Activated CD4-positive, alpha-beta T cell treated with anti-CD3 and anti-CD28 coated beads, Interleukin-2, amount 10 ng/mL, durations not matched to agents 7 days and 5 days (primary cell): ENCODE measurements at regions not wholly inside any gene's neighbourhood (a gene's known extent, or its start where the extent isn't known, plus 50 kb on each side); places are given as distances from the start of the nearest gene placed in this dataset.

ENCODE experiments used
- CTCF ChIA-PET: fragments of 350-600 bp; sonication (Branson Sonifier 250); formaldehyde crosslinking; loops from one replicate; lab custom pipeline; 2021; ENCODE audit warnings: antibody characterized with exemption; lab: Charles Lee
- POLR2A ChIA-PET: fragments of 350-600 bp; sonication (Branson Sonifier 250); formaldehyde crosslinking; loops from one replicate; lab custom pipeline; 2021; ENCODE audit warnings: antibody characterized with exemption; lab: Charles Lee
- DNase-seq: peaks from one replicate; pipeline ENCODE4 v3.0.0-alpha.2; 2020
- H3K27ac Mint-ChIP-seq: one replicate; pipeline ENCODE4 v1.8.0; 2021; ENCODE audit warnings: mild to moderate bottlenecking, moderate library complexity, mixed read lengths
- H3K27me3 Mint-ChIP-seq: one replicate; pipeline ENCODE4 v1.8.0; 2021; ENCODE audit warnings: mixed read lengths
- H3K36me3 Mint-ChIP-seq: one replicate; pipeline ENCODE4 v1.8.0; 2021; ENCODE audit warnings: low read depth, mixed read lengths
- H3K4me1 Mint-ChIP-seq: one replicate; pipeline ENCODE4 v1.8.0; 2021; ENCODE audit warnings: mixed read lengths
- H3K4me3 Mint-ChIP-seq: one replicate; pipeline ENCODE4 v1.8.0; 2021; ENCODE audit warnings: mild to moderate bottlenecking, moderate library complexity, mixed read lengths
- H3K9me3 Mint-ChIP-seq: one replicate; pipeline ENCODE4 v1.8.0; 2021; ENCODE audit warnings: mixed read lengths

GRCh38 chr2:60400462-60401246 lies 152.8 kb downstream of the BCL11A start:
- Mint-ChIP-seq H3K27ac (no peak overlapping the region), H3K4me1 (peaks cover 4% of the 10 kb centered on the region), H3K4me3 (no peak overlapping the region), H3K27me3 (no peaks in the 10 kb centered on the region), H3K9me3 (no peaks in the 10 kb centered on the region), H3K36me3 (no peaks in the 10 kb centered on the region)
- ChIA-PET CTCF (no interaction called here), POLR2A (no interaction called here)
- DNase-seq: no peak

GRCh38 chr2:60394463-60394862 lies 159.0 kb downstream of the BCL11A start:
- DNase-seq: no peak
- POLR2A ChIA-PET: no interaction called here
- H3K27me3 Mint-ChIP-seq: no peaks in the 10 kb centered on the region

DNA sequence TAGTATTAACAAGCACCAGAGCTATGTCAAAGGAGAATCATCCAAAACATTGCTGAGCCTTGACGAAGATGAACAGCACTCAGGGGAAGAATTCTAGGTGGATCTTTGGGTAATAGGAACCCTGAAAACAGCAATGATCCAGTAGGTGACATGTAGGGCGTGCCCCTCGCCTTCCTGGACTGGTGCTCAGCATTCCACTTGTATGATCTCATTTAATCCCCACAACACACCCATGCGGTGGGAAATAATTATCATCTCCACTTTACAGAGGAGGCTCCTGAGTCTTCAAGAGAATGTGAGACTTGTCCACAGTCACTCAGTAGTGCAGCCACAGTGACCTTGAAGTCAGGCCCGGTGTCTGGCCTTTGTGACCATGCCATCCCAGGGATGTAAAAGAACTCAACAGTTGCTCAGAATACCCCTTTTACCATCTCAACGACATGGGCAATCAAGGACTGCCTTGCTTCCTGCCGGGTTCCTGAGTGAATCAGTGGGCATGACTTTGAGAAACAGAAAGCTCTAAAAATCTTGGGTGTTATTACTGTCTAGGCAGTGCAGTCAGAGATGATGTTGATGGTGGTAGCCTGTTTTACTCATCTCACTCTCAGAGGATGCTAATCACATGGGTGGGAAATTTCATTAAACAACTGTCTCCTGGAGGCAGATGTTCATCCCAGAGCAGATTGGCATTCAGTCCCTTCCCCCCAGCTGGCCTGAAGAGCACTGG lies 161.6 kb downstream of the BCL11A start:
- Mint-ChIP-seq H3K4me1 (peaks cover 3% of the 10 kb centered on the region), H3K27ac (no peak overlapping the region), H3K36me3 (no peaks in the 10 kb centered on the region), H3K27me3 (peaks cover 2% of the 10 kb centered on the region), H3K4me3 (no peak overlapping the region), H3K9me3 (no peaks in the 10 kb centered on the region)
- ChIA-PET POLR2A (no interaction called here), CTCF (no interaction called here)
- DNase-seq: no peak

More at GRCh38 chr2:60394463-60394862, 159.0 kb downstream of the BCL11A start:
- Mint-ChIP-seq H3K27ac (no peak overlapping the region), H3K36me3 (no peaks in the 10 kb centered on the region), H3K4me3 (no peak overlapping the region), H3K4me1 (peaks cover 3% of the 10 kb centered on the region), H3K9me3 (no peaks in the 10 kb centered on the region)
- CTCF ChIA-PET: no interaction called here

DNA sequence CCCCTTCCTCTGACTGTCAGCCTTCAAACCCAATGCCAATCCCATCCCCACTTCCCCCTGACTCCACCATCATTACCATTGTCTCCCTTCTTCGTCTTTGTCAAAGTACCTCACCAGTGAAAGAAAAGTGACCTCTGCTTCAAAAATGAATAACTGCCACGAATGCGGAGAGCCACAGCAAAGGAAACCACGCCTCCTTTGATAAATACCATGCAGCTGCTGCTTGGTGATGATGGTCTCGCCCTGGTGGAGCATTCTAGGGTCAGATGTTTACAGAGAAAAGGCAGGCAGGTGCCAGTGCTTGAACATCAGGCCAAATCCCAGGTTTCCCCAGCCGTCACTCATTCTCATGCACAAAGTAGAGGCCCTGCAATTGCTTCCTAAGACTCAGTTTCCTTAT lies 162.2 kb downstream of the BCL11A start:
- H3K9me3 Mint-ChIP-seq: no peaks in the 10 kb centered on the region
- ChIA-PET POLR2A (no interaction called here), CTCF (no interaction called here)
- peaks cover 3% of the 10 kb centered on the region for H3K4me1 Mint-ChIP-seq
- no peak overlapping the region for H3K4me3 Mint-ChIP-seq
- no peak overlapping the region for H3K27ac Mint-ChIP-seq
- peaks cover 2% of the 10 kb centered on the region for H3K27me3 Mint-ChIP-seq
- H3K36me3 Mint-ChIP-seq: no peaks in the 10 kb centered on the region
- no peak for DNase-seq

- Mint-ChIP-seq H3K4me1 (peaks cover 3% of the 10 kb centered on the region), H3K27me3 (peaks cover 2% of the 10 kb centered on the region), H3K4me3 (no peak overlapping the region), H3K9me3 (no peaks in the 10 kb centered on the region), H3K27ac (no peak overlapping the region), H3K36me3 (no peaks in the 10 kb centered on the region)
- ChIA-PET POLR2A (no interaction called here), CTCF (no interaction called here)
- DNase-seq: no peak
Measured at GRCh38 chr2:60386436-60386835, 167.0 kb downstream of the BCL11A start.

DNA sequence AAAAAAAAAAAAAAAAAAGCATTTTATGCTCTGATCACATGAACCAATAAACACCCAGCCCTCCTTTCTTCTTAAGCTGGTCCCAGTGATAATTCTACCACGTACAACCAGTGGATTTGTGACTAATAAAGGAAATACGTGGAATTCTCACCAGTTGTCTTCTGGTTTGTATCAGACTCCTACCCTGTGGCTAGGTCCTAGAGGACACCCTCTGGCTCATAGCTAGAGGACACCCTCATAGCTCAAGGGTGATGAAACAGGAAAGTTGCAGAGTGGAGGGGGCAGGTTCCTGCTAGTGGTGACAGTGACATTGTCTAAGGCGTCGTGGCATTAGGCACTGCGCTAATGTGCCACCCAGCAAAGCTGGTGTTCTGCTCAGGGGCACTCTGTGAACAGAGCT lies 167.8 kb downstream of the BCL11A start:
- no peaks in the 10 kb centered on the region for H3K4me1 Mint-ChIP-seq
- no peaks in the 10 kb centered on the region for H3K9me3 Mint-ChIP-seq
- H3K27ac Mint-ChIP-seq: no peak overlapping the region

DNA sequence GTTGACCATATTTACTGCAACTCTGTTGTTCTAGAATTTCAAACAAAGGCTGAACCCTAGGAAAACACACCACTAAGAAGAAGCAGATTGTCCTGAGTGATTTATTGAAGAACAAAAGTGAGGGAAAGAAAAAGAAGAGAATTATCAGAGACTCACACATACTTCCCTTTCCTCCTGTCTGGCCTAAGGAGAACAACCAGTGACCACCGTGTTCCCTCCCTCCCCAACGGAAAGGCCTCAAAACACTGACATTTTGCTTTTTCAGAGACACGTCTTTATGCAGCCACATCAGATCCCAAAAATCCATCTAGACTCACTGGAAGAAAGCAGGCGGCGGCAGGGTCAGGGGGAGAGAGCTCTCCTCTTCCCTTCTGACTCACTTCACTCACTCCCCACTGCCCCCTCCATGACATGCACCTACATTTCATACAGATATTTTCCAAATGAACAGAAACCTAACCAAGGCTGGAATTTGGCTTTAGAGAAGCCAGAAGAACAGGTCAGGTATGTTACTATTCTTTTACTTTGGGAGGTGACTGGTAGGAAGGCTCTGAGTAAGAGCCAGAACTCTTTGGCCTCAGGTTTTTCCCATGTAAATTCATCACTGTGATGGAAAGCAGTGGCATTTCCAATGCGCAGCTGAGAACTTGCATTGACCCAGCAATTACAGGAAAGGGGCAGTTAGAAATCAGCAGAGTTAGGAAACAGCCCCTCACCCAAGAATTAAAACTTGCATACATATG lies 169.9 kb downstream of the BCL11A start:
- no peaks in the 10 kb centered on the region for H3K9me3 Mint-ChIP-seq
- peaks cover 2% of the 10 kb centered on the region for H3K27me3 Mint-ChIP-seq
- H3K4me3 Mint-ChIP-seq: no peak overlapping the region
- H3K36me3 Mint-ChIP-seq: no peaks in the 10 kb centered on the region
- peaks cover 6% of the 10 kb centered on the region for H3K4me1 Mint-ChIP-seq
- DNase-seq: no peak
- CTCF ChIA-PET: no interaction called here
- POLR2A ChIA-PET: no interaction called here
- no peak overlapping the region for H3K27ac Mint-ChIP-seq

More for the DNA sequence above, 167.8 kb downstream of the BCL11A start:
- DNase-seq: no peak
- ChIA-PET CTCF (no interaction called here), POLR2A (no interaction called here)
- Mint-ChIP-seq H3K4me3 (no peak overlapping the region), H3K27me3 (peaks cover 2% of the 10 kb centered on the region), H3K36me3 (no peaks in the 10 kb centered on the region)

DNA sequence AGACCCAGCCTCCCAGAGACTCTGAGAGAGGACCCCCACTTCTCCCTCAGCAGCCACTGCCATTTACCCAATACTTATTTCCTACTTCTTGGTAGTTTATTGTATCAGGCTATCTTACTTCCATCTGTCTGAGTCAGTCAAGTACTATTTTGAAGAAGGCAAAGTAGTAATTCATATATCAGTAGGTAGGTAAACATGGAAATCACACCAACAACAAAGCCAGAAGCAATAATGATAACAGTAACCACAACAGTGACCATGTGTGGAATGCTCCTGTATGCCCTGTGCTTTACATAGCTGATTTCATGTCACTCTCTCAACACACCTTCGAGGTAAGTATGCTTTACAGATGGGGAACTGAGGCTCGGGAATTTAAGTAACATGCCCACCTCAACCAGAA lies 173.0 kb downstream of the BCL11A start:
- POLR2A ChIA-PET: no interaction called here
- no peaks in the 10 kb centered on the region for H3K27me3 Mint-ChIP-seq
- H3K9me3 Mint-ChIP-seq: no peaks in the 10 kb centered on the region
- no peak overlapping the region for H3K27ac Mint-ChIP-seq
- no peak overlapping the region for H3K4me3 Mint-ChIP-seq
- peaks cover 6% of the 10 kb centered on the region for H3K4me1 Mint-ChIP-seq
- no peaks in the 10 kb centered on the region for H3K36me3 Mint-ChIP-seq
- no peak for DNase-seq
- CTCF ChIA-PET: interaction anchor here (1.3 kb wide), 1 partner anchor 9 kb away, joined by 3 read pairs; no protein-coding TSS in a partner anchor

DNA sequence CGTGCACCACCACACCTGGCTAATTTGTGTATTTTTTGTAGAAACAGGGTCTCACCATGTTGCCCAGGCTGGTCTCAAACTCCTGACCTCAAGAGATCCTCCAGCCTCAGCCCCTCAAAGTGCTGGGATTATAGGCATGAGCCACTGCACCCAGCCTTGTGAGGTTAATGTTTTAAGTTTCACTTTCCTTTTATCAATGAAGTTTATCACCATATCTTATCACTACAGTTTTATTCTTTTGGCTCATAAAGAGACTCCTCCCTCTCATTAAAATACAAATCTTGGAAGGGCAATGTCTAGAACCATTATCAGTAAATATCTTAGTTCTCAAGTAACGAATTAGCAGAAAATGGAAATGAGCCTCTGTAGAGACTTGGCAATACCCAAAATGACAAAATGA lies 173.8 kb downstream of the BCL11A start:
- H3K4me3 Mint-ChIP-seq: no peak overlapping the region
- H3K9me3 Mint-ChIP-seq: no peaks in the 10 kb centered on the region
- H3K36me3 Mint-ChIP-seq: no peaks in the 10 kb centered on the region
- ChIA-PET POLR2A (no interaction called here), CTCF (interaction anchor here (1.3 kb wide), 1 partner anchor 10 kb away, joined by 3 read pairs; no protein-coding TSS in a partner anchor)
- no peak overlapping the region for H3K27ac Mint-ChIP-seq
- H3K4me1 Mint-ChIP-seq: peaks cover 6% of the 10 kb centered on the region
- DNase-seq: no peak
- no peaks in the 10 kb centered on the region for H3K27me3 Mint-ChIP-seq

GRCh38 chr2:60379216-60379615 lies 174.2 kb downstream of the BCL11A start:
- H3K27me3 Mint-ChIP-seq: no peaks in the 10 kb centered on the region
- no peak overlapping the region for H3K4me3 Mint-ChIP-seq
- H3K36me3 Mint-ChIP-seq: no peaks in the 10 kb centered on the region
- no peak for DNase-seq
- no peak overlapping the region for H3K27ac Mint-ChIP-seq
- CTCF ChIA-PET: interaction anchor here (0.6 kb wide), 1 partner anchor 57 kb away, joined by 3 read pairs; no protein-coding TSS in a partner anchor
- POLR2A ChIA-PET: no interaction called here
- peaks cover 6% of the 10 kb centered on the region for H3K4me1 Mint-ChIP-seq
- no peaks in the 10 kb centered on the region for H3K9me3 Mint-ChIP-seq

- Mint-ChIP-seq H3K9me3 (no peaks in the 10 kb centered on the region), H3K4me3 (no peak overlapping the region), H3K36me3 (no peaks in the 10 kb centered on the region), H3K4me1 (peaks cover 6% of the 10 kb centered on the region), H3K27ac (no peak overlapping the region), H3K27me3 (no peaks in the 10 kb centered on the region)
- ChIA-PET CTCF (no interaction called here), POLR2A (no interaction called here)
- no peak for DNase-seq
Measured at GRCh38 chr2:60377825-60378224, 175.6 kb downstream of the BCL11A start.

DNA sequence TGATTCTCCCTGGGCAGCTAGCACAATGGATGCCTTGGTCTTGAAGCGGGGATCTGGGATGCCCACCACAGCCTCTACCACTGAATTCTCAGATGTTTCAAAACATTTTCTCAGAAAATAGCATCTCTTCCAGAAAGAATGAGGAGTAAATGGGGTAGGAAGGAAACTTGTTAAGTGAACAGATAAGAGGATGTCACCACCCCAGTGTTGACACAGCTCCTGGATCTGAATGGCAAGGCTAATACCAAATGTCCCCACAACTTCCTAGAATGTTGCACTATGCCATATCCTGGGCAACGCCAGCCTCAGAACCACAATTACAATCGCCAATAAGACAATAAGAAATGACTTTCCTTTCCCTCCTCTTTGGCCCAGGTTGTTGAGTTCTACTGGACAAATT lies 177.2 kb downstream of the BCL11A start:
- Mint-ChIP-seq H3K27ac (no peak overlapping the region), H3K36me3 (no peaks in the 10 kb centered on the region), H3K9me3 (no peaks in the 10 kb centered on the region), H3K27me3 (no peaks in the 10 kb centered on the region), H3K4me1 (peaks cover 6% of the 10 kb centered on the region), H3K4me3 (no peak overlapping the region)
- CTCF ChIA-PET: interaction anchor here (1.3 kb wide), 1 partner anchor 72 kb away, joined by 3 read pairs; no protein-coding TSS in a partner anchor
- DNase-seq: no peak
- POLR2A ChIA-PET: no interaction called here

DNA sequence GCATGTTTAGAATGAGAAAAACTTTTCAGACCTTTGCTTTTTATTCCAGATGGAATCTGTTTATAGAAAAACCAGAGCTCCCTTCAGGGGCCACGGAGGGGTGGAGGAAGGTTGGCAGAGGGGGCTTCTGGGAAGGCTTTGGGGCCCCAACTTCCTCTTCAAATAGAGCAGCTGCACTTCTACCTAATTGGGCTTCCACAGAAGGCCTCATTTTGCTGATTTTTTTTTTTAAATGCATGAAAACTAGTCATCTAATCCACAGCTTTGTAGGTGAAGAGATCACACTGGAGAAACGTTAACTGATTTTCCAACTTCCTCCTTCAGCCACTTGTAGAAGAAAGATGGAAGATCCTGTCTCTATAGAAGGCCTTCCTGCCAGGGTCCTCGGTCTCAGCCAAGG lies 181.8 kb downstream of the BCL11A start:
- H3K4me3 Mint-ChIP-seq: no peak overlapping the region
- H3K27me3 Mint-ChIP-seq: peaks cover 3% of the 10 kb centered on the region
- H3K9me3 Mint-ChIP-seq: no peaks in the 10 kb centered on the region
- no peak for DNase-seq
- POLR2A ChIA-PET: no interaction called here
- CTCF ChIA-PET: no interaction called here
- H3K4me1 Mint-ChIP-seq: no peaks in the 10 kb centered on the region
- no peak overlapping the region for H3K27ac Mint-ChIP-seq
- H3K36me3 Mint-ChIP-seq: no peaks in the 10 kb centered on the region
